SK-N-SH (cell line): ENCODE measurements at regions not wholly inside any gene's neighbourhood (a gene's known extent, or its start where the extent isn't known, plus 50 kb on each side); places are given as distances from the start of the nearest gene placed in this dataset.

Experiments used
- CTCF ChIP-seq: fragments of 200-600 bp; sonication (generic); IDR thresholded peaks from 2 replicates; pipeline ENCODE4 v1.6.1; 2017; ENCODE audit warnings: antibody characterized with exemption, mild to moderate bottlenecking, moderate library complexity
- FOXJ3 ChIP-seq: sonication (generic); formaldehyde crosslinking; IDR thresholded peaks from 2 replicates; pipeline ENCODE4 v1.5.1; 2020; ENCODE audit warnings: mild to moderate bottlenecking, missing genetic modification reagents
- NRF1 ChIP-seq: IDR thresholded peaks from 2 replicates; pipeline ENCODE4 v1.6.1; 2012; ENCODE audit warnings: low read depth, mild to moderate bottlenecking, low read length
- RCOR1 ChIP-seq: fragments of 150-350 bp; IDR thresholded peaks from 2 replicates; pipeline ENCODE4 v1.6.1; 2017; ENCODE audit warnings: antibody characterized with exemption, low read length
- SMC3 ChIP-seq: IDR thresholded peaks from 2 replicates; pipeline ENCODE4 v1.6.1; 2012; ENCODE audit warnings: low read depth, low read length, improper control_type of control experiment

GRCh38 chr21:17976691-17977090, 157.5 kb upstream of the C21orf91 start:
- no peak for TF ChIP-seq CTCF
- TF ChIP-seq RCOR1 = no peak
- TF ChIP-seq SMC3 = no peak
- TF ChIP-seq NRF1 = no peak
- TF ChIP-seq FOXJ3 (CRISPR knock-in tag) = no peak
